Panc1 (cell line): ENCODE measurements at regions not wholly inside any gene's neighbourhood (a gene's known extent, or its start where the extent isn't known, plus 50 kb on each side); places are given as distances from the start of the nearest gene placed in this dataset.

Source experiments
- ATAC-seq: fragments of 200-7000 bp; cut with Tn5 transposase; 2 replicates; pipeline ENCODE4 v1.9.1; 2020; ENCODE audit warnings: mild to moderate bottlenecking, moderate library complexity
- BruUV-seq: library from RNA; stranded (reverse); fragments of 400-500 nt; replicated peaks from 2 replicates; lab custom pipeline; 2021; lab: Mats Ljungman, UMichigan
- CTCF ChIA-PET: fragments of 300-600 bp; sonication (Branson Sonifier 250); formaldehyde crosslinking; loops from one replicate; lab custom pipeline; 2022; ENCODE audit warnings: antibody characterized with exemption; lab: Charles Lee
- POLR2A ChIA-PET: fragments of 300-600 bp; sonication (Branson Sonifier 250); formaldehyde crosslinking; loops from one replicate; lab custom pipeline; 2022; ENCODE audit warnings: antibody characterized with exemption; lab: Charles Lee
- DNase-seq: peaks from one replicate; pipeline ENCODE4 v3.0.0-alpha.2; 2010; ENCODE audit warnings: low read depth, low spot score
- H3K27ac ChIP-seq: 2 replicates; pipeline ENCODE4 v1.5.1; 2011; ENCODE audit warnings: mild to moderate bottlenecking, low read length, inconsistent platforms
- H3K27me3 ChIP-seq: fragments of 200-500 bp; sonication (Bioruptor generic); 2 replicates; pipeline ENCODE4 v1.6.0; 2014; ENCODE audit warnings: low read length, inconsistent platforms; ENCODE audit not compliant: control insufficient read depth, insufficient read depth
- H3K36me3 ChIP-seq: fragments of 200-500 bp; sonication (Bioruptor generic); 2 replicates; pipeline ENCODE4 v1.5.1; 2014; ENCODE audit warnings: inconsistent platforms, mild to moderate bottlenecking, low read length, moderate library complexity; ENCODE audit not compliant: control insufficient read depth, insufficient read depth
- H3K4me1 ChIP-seq: 2 replicates; pipeline ENCODE4 v1.5.1; 2011; ENCODE audit warnings: inconsistent platforms, mild to moderate bottlenecking, low read length, moderate library complexity; ENCODE audit not compliant: control insufficient read depth, insufficient read depth
- H3K4me3 ChIP-seq, 2 experiments: 2 replicates each; pipeline ENCODE4 v1.5.1; 2011 to 2012; ENCODE audit warnings: low read depth in 2 of 2, low read length in 2 of 2, mild to moderate bottlenecking in 2 of 2, inconsistent platforms in 1 of 2, moderate library complexity in 1 of 2
- H3K9me3 ChIP-seq: fragments of 200-500 bp; sonication (Bioruptor generic); 2 replicates; pipeline ENCODE4 v1.5.1; 2014; ENCODE audit warnings: low read depth, mild to moderate bottlenecking, inconsistent platforms, low read length, moderate library complexity; ENCODE audit not compliant: control insufficient read depth, insufficient read depth
- CTCF ChIP-seq: fragments of 450-650 bp; IDR thresholded peaks from 2 replicates; pipeline ENCODE4 v1.5.1; 2017; ENCODE audit warnings: mild to moderate bottlenecking
- POLR2AphosphoS5 ChIP-seq: IDR thresholded peaks from 2 replicates; pipeline ENCODE4 v1.6.1; 2012; ENCODE audit warnings: mild to moderate bottlenecking, low read depth, low read length, moderate library complexity
- REST ChIP-seq, 2 experiments: IDR thresholded peaks; 2 replicates each; pipeline ENCODE4 v1.6.1; 2011 to 2012; ENCODE audit warnings: low read depth in 2 of 2, control low read depth in 1 of 2, low read length in 1 of 2, mild to moderate bottlenecking in 1 of 2, moderate library complexity in 1 of 2; ENCODE audit not compliant: insufficient read depth in 1 of 2
- SIN3A ChIP-seq: IDR thresholded peaks from 2 replicates; pipeline ENCODE4 v1.6.1; 2012; ENCODE audit warnings: low read depth, mild to moderate bottlenecking, low read length, moderate library complexity, borderline replicate concordance; ENCODE audit not compliant: insufficient read depth
- TCF7L2 ChIP-seq: IDR thresholded peaks from 2 replicates; pipeline ENCODE4 v1.6.1; 2011; ENCODE audit warnings: mild to moderate bottlenecking, low read depth, low read length, inconsistent platforms
- in situ Hi-C: cut with HindIII; loops from 2 replicates; pipeline ENCODE4 v1.10.0; 2016; ENCODE audit warnings: low sequenced_read_pairs, low pct_unique_long_range_greater_than_20kb
- intact Hi-C: fragments of 100-400 bp; cut with micrococcal nuclease; formaldehyde crosslinking; loops from one replicate; pipeline ENCODE4 v1.10.0; 2022; ENCODE audit not compliant: unreplicated experiment

- H3K4me1 ChIP-seq = no peaks in the 10 kb centered on the region
- no peaks in the 10 kb centered on the region for H3K36me3 ChIP-seq
- ATAC-seq (no peak), DNase-seq (no peak)
- TF ChIP-seq SIN3A = no peak
- TF ChIP-seq CTCF = no peak
- no peak for TF ChIP-seq POLR2AphosphoS5
- no peak for TF ChIP-seq REST (IDR thresholded peaks at IDR 0.05; ENCODE audit: insufficient read depth in 1 of 2, low read depth in 2 of 2, low read length in 1 of 2)
- no peak for TF ChIP-seq TCF7L2
- H3K9me3 ChIP-seq = no peaks in the 10 kb centered on the region
- intact Hi-C loops (no loop called here), in situ Hi-C loops (no loop called here)
- CTCF ChIA-PET = no interaction called here
- POLR2A ChIA-PET = no interaction called here
- H3K4me3 ChIP-seq = no peak overlapping the region
- no TSS peak for BruUV-seq
- no peaks in the 10 kb centered on the region for H3K27me3 ChIP-seq
- no peak overlapping the region for H3K27ac ChIP-seq
These were observed 75.9 kb upstream of the ADAMTS19 start for GRCh38 chr5:129384193-129384592.

- no TSS peak for BruUV-seq
- ChIA-PET CTCF (no interaction called here), POLR2A (no interaction called here)
- ATAC-seq (no peak), DNase-seq (no peak)
- Histone ChIP-seq H3K9me3 (no peaks in the 10 kb centered on the region), H3K36me3 (no peaks in the 10 kb centered on the region), H3K4me3 (no peak overlapping the region), H3K27ac (no peak overlapping the region), H3K27me3 (no peaks in the 10 kb centered on the region), H3K4me1 (no peaks in the 10 kb centered on the region)
- intact Hi-C loops (no loop called here), in situ Hi-C loops (no loop called here)
- no peak for TF ChIP-seq SIN3A
- TF ChIP-seq REST (IDR thresholded peaks at IDR 0.05; ENCODE audit: insufficient read depth in 1 of 2, low read depth in 2 of 2, low read length in 1 of 2) = no peak
- TF ChIP-seq POLR2AphosphoS5 = no peak
- TF ChIP-seq TCF7L2 = no peak
- no peak for TF ChIP-seq CTCF
These were observed 75.4 kb upstream of the ADAMTS19 start for GRCh38 chr5:129384736-129385135.
